ENCODE measurements at regions not wholly inside any gene's neighbourhood (a gene's known extent, or its start where the extent isn't known, plus 50 kb on each side); places are given as distances from the start of the nearest gene placed in this dataset.

DNA sequence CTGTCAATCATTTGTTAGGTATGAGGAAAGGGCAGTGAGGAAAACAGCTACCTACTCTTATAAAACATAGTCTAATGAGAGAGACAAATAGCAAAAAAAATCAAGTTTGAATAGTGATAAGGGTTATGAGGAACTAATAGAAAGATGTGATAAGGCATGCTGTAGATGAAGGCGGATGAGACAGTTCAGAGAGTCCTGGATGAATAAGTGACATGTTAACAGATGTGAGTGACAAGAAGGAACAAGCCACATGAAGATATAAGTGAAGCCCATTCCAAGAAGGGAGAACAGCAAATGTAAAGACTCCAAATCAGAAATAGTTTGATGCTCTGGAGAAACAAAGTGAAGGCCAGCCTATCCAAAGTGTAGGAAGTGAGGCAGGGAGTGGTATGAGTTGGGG, 154.1 kb upstream of the SYT10 start:
- H3K4me3 ChIP-seq (ENCODE audit: low read length), result no peak overlapping the region
- no peaks in the 10 kb centered on the region for H3K79me2 ChIP-seq (ENCODE audit: low read length)
- peaks cover 2% of the 10 kb centered on the region for H3K4me1 ChIP-seq (ENCODE audit: low read length)
- no peak overlapping the region for H3K27ac ChIP-seq (ENCODE audit: low read length)
- H3K9me3 ChIP-seq (replicated peaks; ENCODE audit: insufficient read depth, low read length), result no peaks in the 10 kb centered on the region
- H2AFZ ChIP-seq (ENCODE audit: low read length), result no peak overlapping the region
- no peaks in the 10 kb centered on the region for H3K36me3 ChIP-seq (replicated peaks; ENCODE audit: insufficient read depth, low read length)
- no peaks in the 10 kb centered on the region for H3F3A ChIP-seq (ENCODE audit: insufficient read depth, low read length)
- H3K27me3 ChIP-seq (replicated peaks; ENCODE audit: insufficient read depth, low read length), result no peaks in the 10 kb centered on the region
- no peaks in the 10 kb centered on the region for H4K20me1 ChIP-seq (ENCODE audit: insufficient read depth, low read length)
- no peak overlapping the region for H3K9ac ChIP-seq (ENCODE audit: low read length)
- H3K4me2 ChIP-seq (ENCODE audit: low read depth, low read length), result no peak overlapping the region
- DNase-seq, result no peak
- H3K9me2 ChIP-seq (replicated peaks; ENCODE audit: insufficient read depth, low read length), result no peaks in the 10 kb centered on the region
- TF ChIP-seq EZH2phosphoT487 (IDR thresholded peaks at IDR 0.05; ENCODE audit: low read length), result no peak
- TF ChIP-seq, protein P1, sequence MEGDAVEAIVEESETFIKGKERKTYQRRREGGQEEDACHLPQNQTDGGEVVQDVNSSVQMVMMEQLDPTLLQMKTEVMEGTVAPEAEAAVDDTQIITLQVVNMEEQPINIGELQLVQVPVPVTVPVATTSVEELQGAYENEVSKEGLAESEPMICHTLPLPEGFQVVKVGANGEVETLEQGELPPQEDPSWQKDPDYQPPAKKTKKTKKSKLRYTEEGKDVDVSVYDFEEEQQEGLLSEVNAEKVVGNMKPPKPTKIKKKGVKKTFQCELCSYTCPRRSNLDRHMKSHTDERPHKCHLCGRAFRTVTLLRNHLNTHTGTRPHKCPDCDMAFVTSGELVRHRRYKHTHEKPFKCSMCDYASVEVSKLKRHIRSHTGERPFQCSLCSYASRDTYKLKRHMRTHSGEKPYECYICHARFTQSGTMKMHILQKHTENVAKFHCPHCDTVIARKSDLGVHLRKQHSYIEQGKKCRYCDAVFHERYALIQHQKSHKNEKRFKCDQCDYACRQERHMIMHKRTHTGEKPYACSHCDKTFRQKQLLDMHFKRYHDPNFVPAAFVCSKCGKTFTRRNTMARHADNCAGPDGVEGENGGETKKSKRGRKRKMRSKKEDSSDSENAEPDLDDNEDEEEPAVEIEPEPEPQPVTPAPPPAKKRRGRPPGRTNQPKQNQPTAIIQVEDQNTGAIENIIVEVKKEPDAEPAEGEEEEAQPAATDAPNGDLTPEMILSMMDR (IDR thresholded peaks at IDR 0.05; ENCODE audit: low read length), result no peak
- no peak for TF ChIP-seq EZH2 (optimal IDR thresholded peaks at IDR 0.05; ENCODE audit: low read depth, low read length)

DNA sequence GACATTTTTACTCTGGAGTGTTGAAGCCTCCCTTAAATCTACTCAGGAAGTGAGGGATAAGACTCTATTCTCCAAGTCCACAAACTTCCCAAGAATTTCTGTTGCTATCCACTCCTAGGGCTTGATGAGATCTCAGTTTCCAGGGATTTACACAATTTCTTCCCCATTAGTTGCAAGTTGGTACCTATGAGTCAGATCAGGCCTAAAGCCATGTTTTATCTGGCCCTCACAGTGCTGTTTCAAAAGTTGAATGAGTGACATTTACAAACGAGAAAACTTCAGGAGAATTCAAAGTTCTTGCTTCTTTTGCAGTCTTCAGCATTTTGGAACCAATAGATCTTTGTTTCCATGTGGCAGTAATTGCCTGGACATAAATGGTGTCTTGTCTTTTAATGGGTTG, 156.4 kb upstream of the SYT10 start:
- DNase-seq, result no peak
- H3K27ac ChIP-seq (ENCODE audit: low read length), result no peak overlapping the region
- H3K9ac ChIP-seq (ENCODE audit: low read length), result no peak overlapping the region
- H3K36me3 ChIP-seq (replicated peaks; ENCODE audit: insufficient read depth, low read length), result no peaks in the 10 kb centered on the region
- no peak overlapping the region for H3K4me2 ChIP-seq (ENCODE audit: low read depth, low read length)
- TF ChIP-seq EZH2 (optimal IDR thresholded peaks at IDR 0.05; ENCODE audit: low read depth, low read length) (no peak), EZH2phosphoT487 (IDR thresholded peaks at IDR 0.05; ENCODE audit: low read length) (no peak)
- TF ChIP-seq, protein P1 (IDR thresholded peaks at IDR 0.05; ENCODE audit: low read length), result no peak
- no peaks in the 10 kb centered on the region for H3K4me1 ChIP-seq (ENCODE audit: low read length)
- H3F3A ChIP-seq (ENCODE audit: insufficient read depth, low read length), result no peaks in the 10 kb centered on the region
- no peaks in the 10 kb centered on the region for H3K9me2 ChIP-seq (replicated peaks; ENCODE audit: insufficient read depth, low read length)
- H3K9me3 ChIP-seq (replicated peaks; ENCODE audit: insufficient read depth, low read length), result no peaks in the 10 kb centered on the region
- no peaks in the 10 kb centered on the region for H3K27me3 ChIP-seq (replicated peaks; ENCODE audit: insufficient read depth, low read length)
- no peaks in the 10 kb centered on the region for H4K20me1 ChIP-seq (ENCODE audit: insufficient read depth, low read length)
- no peak overlapping the region; the same call in 1 of the 2 replicates for H2AFZ ChIP-seq (ENCODE audit: low read length)
- no peaks in the 10 kb centered on the region for H3K79me2 ChIP-seq (ENCODE audit: low read length)
- H3K4me3 ChIP-seq (ENCODE audit: low read length), result no peak overlapping the region

DNA sequence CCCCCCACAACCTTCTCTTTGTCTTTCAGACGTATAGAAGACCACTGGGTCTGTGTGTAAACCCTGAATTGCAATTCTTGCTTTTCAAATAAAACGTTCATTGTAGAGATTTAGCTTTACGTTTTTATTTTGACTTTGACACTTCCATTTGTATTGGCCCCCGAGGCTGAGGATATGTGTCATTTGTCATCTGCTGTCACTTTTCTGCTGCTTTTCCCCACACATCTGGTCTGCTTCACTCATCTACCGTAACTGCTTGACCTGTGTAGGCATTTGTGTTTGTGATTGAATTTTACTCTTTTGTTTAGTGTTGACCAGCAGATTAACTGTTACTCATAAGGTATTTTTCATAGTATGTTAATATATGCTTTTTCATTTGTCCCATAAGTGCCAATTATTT, 157.2 kb upstream of the SYT10 start:
- Histone ChIP-seq H3K27me3 (replicated peaks; ENCODE audit: insufficient read depth, low read length) (no peaks in the 10 kb centered on the region), H2AFZ (ENCODE audit: low read length) (no peak overlapping the region), H3K36me3 (replicated peaks; ENCODE audit: insufficient read depth, low read length) (no peaks in the 10 kb centered on the region), H3K9me2 (replicated peaks; ENCODE audit: insufficient read depth, low read length) (no peaks in the 10 kb centered on the region), H3K27ac (ENCODE audit: low read length) (no peak overlapping the region), H3K4me3 (ENCODE audit: low read length) (no peak overlapping the region), H3K4me1 (ENCODE audit: low read length) (no peaks in the 10 kb centered on the region), H3K9ac (ENCODE audit: low read length) (no peak overlapping the region), H3K4me2 (ENCODE audit: low read depth, low read length) (no peak overlapping the region), H3K79me2 (ENCODE audit: low read length) (no peaks in the 10 kb centered on the region), H3K9me3 (replicated peaks; ENCODE audit: insufficient read depth, low read length) (no peaks in the 10 kb centered on the region), H3F3A (ENCODE audit: insufficient read depth, low read length) (no peaks in the 10 kb centered on the region), H4K20me1 (ENCODE audit: insufficient read depth, low read length) (no peaks in the 10 kb centered on the region)
- no peak for TF ChIP-seq EZH2phosphoT487 (IDR thresholded peaks at IDR 0.05; ENCODE audit: low read length)
- no peak for TF ChIP-seq EZH2 (optimal IDR thresholded peaks at IDR 0.05; ENCODE audit: low read depth, low read length)
- TF ChIP-seq, protein P1 (IDR thresholded peaks at IDR 0.05; ENCODE audit: low read length), result no peak
- DNase-seq, result no peak
